ENCODE measurements at regions not wholly inside any gene's neighbourhood (a gene's known extent, or its start where the extent isn't known, plus 50 kb on each side); places are given as distances from the start of the nearest gene placed in this dataset.

- Histone ChIP-seq H3K36me3 (no peaks in the 10 kb centered on the region), H3K9me3 (peaks cover 0 to 44% (median 25%) of the 10 kb centered on the region in 4 donors), H3K4me3 (no peak overlapping the region), H3K27ac (no peak overlapping the region), H3K27me3 (no peaks in the 10 kb centered on the region), H3K4me1 (no peaks in the 10 kb centered on the region)
- no peak for DNase-seq
- intact Hi-C loops (cut with DNase I; ENCODE audit: low total_unique reads): no loop called here
- no peak for TF ChIP-seq POLR2AphosphoS5 (IDR thresholded peaks at IDR 0.05)
- TF ChIP-seq POLR2A (IDR thresholded peaks at IDR 0.05): no peak
- no peak for TF ChIP-seq CTCF (IDR thresholded peaks at IDR 0.05)
- TF ChIP-seq EP300 (IDR thresholded peaks at IDR 0.05): no peak
Measured at GRCh38 chr1:4954392-4954791, 300.0 kb downstream of the AJAP1 start.

DNA sequence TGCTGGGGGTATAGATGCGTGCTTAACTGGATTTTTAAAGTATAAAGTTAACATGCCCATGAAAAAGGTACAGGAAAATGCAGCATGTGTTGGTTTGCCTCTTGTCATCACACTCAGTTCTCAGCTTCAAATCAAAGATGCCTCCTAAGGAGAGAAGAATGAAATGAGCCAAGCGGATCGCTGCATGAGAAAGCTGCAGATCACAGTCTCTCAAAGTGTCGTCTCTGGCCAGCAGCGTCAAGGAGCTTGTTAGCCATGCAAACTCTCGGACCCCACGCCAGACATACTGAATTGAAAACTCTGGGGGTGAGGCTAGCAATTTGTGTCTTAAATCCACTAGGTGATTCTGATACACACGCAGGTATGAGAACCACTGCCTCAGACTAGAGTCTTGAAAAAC lies 297.2 kb downstream of the AJAP1 start:
- WGBS, 5 donors: 84 to 92% (median 89%) methylated on average over 8 of the region's 8 CpGs
- Histone ChIP-seq H3K9me3 (peaks cover 0 to 44% (median 25%) of the 10 kb centered on the region in 4 donors), H3K27me3 (peaks cover 0 to 3% (median 0%) of the 10 kb centered on the region in 3 donors), H3K4me1 (no peaks in the 10 kb centered on the region), H3K36me3 (no peaks in the 10 kb centered on the region), H3K27ac (no peak overlapping the region), H3K4me3 (no peak overlapping the region)
- DNase-seq: no peak
- intact Hi-C loops (cut with DNase I; ENCODE audit: low total_unique reads): no loop called here
- TF ChIP-seq POLR2A (IDR thresholded peaks at IDR 0.05) (no peak), POLR2AphosphoS5 (IDR thresholded peaks at IDR 0.05) (no peak), CTCF (IDR thresholded peaks at IDR 0.05) (no peak), EP300 (IDR thresholded peaks at IDR 0.05) (no peak)

GRCh38 chr1:4946343-4946742 lies 291.9 kb downstream of the AJAP1 start:
- H3K27me3 ChIP-seq: peaks cover 0 to 3% (median 0%) of the 10 kb centered on the region in 3 donors
- peaks cover 0 to 22% (median 0%) of the 10 kb centered on the region in 4 donors for H3K4me1 ChIP-seq
- no peak overlapping the region for H3K4me3 ChIP-seq
- no peak for DNase-seq
- no peaks in the 10 kb centered on the region for H3K36me3 ChIP-seq
- intact Hi-C loops (cut with DNase I; ENCODE audit: low total_unique reads): no loop called here
- 88 to 92% (median 91%) methylated on average over 5 of the region's 5 CpGs for WGBS, 5 donors
- no peak overlapping the region for H3K27ac ChIP-seq
- no peak for TF ChIP-seq POLR2AphosphoS5 (IDR thresholded peaks at IDR 0.05)
- TF ChIP-seq POLR2A (IDR thresholded peaks at IDR 0.05): no peak
- TF ChIP-seq EP300 (IDR thresholded peaks at IDR 0.05): no peak
- TF ChIP-seq CTCF (IDR thresholded peaks at IDR 0.05): no peak
- no peaks in the 10 kb centered on the region for H3K9me3 ChIP-seq

DNA sequence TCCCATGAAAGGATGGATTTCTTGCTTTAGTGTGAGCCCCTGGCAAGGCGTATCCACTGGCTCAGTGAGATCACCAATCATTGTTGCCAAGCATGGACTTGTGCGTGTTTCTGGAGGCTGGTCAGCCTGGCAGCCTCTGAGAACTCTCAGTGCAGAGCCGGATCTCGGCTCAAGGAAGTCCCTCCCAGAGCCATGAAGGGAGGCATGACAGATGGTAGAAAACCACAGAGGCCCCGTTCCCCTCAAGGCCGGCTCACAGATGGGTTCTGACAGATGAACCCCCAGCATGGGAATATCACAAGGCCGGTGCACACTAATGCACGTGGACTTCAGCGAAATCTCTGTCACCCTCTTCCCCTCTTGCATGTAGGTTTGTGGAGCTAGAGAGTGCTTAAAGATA lies 290.5 kb downstream of the AJAP1 start:
- Histone ChIP-seq H3K27me3 (peaks cover 0 to 3% (median 0%) of the 10 kb centered on the region in 3 donors), H3K4me1 (peaks cover 0 to 22% (median 0%) of the 10 kb centered on the region in 4 donors), H3K9me3 (peaks cover 0 to 3% (median 0%) of the 10 kb centered on the region in 4 donors), H3K4me3 (no peak overlapping the region), H3K36me3 (no peaks in the 10 kb centered on the region), H3K27ac (no peak overlapping the region)
- DNase-seq: no peak
- 68 to 88% (median 85%) methylated on average over 9 of the region's 9 CpGs for WGBS, 5 donors
- TF ChIP-seq CTCF (IDR thresholded peaks at IDR 0.05): no peak
- no peak for TF ChIP-seq EP300 (IDR thresholded peaks at IDR 0.05)
- no peak for TF ChIP-seq POLR2A (IDR thresholded peaks at IDR 0.05)
- no peak for TF ChIP-seq POLR2AphosphoS5 (IDR thresholded peaks at IDR 0.05)
- intact Hi-C loops (cut with DNase I; ENCODE audit: low total_unique reads): no loop called here
